Glutamatergic neuron (in vitro differentiated cells): ENCODE measurements at regions not wholly inside any gene's neighbourhood (a gene's known extent, or its start where the extent isn't known, plus 50 kb on each side); places are given as distances from the start of the nearest gene placed in this dataset.
"Not testable (repeated sequence)": the region's sequence is repeated elsewhere in the genome, so short reads cannot be mapped to it uniquely, and the experiment has no call there.

Experiments used
- DNase-seq: peaks from one replicate; pipeline ENCODE4 v3.0.0; 2022
- H3K27ac Mint-ChIP-seq: one replicate; pipeline ENCODE4 v1.8.0; 2020; ENCODE audit warnings: mild to moderate bottlenecking, mixed read lengths, inconsistent platforms; ENCODE audit not compliant: unreplicated experiment
- H3K27me3 Mint-ChIP-seq: one replicate; pipeline ENCODE4 v1.8.0; 2020; ENCODE audit warnings: mild to moderate bottlenecking, moderate library complexity, mixed read lengths, inconsistent platforms; ENCODE audit not compliant: unreplicated experiment
- H3K36me3 Mint-ChIP-seq: one replicate; pipeline ENCODE4 v1.8.0; 2020; ENCODE audit warnings: mild to moderate bottlenecking, mixed read lengths, inconsistent platforms; ENCODE audit not compliant: unreplicated experiment
- H3K4me1 Mint-ChIP-seq: one replicate; pipeline ENCODE4 v1.8.0; 2020; ENCODE audit warnings: mild to moderate bottlenecking, low read depth, mixed read lengths, inconsistent platforms; ENCODE audit not compliant: unreplicated experiment
- H3K4me3 Mint-ChIP-seq: one replicate; pipeline ENCODE4 v1.8.0; 2020; ENCODE audit warnings: mild to moderate bottlenecking, mixed read lengths, inconsistent platforms; ENCODE audit not compliant: unreplicated experiment
- H3K9me3 Mint-ChIP-seq: one replicate; pipeline ENCODE4 v1.8.0; 2020; ENCODE audit warnings: mild to moderate bottlenecking, moderate library complexity, mixed read lengths, inconsistent platforms; ENCODE audit not compliant: unreplicated experiment
- CTCF ChIP-seq: fragments of 200-600 bp; sonication (generic); IDR thresholded peaks from one replicate; pipeline ENCODE4 v1.5.0; 2021; ENCODE audit not compliant: partially characterized antibody, unreplicated experiment

DNA sequence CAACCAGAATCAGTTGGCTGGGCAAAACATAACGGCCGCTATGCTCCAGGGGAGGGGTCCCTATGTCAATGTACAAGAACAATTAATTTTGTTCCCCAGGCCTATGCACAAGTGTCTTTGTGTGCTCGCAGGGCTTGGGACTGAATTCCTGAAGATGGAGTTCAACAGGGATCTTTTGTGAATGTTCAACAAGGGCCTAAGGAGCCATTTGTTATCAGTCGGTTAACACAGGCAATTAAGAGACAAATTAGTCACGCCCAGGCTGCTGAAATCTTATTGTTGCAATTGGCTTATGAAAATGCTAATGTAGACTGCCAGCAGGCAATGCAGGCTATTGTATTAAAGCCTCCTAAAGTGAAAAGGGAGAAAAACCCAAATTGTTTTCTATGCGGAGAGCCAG is 117.5 kb downstream of the ZNF429 start:
- peaks cover 19% of the 10 kb centered on the region for H3K36me3 Mint-ChIP-seq
- H3K4me3 Mint-ChIP-seq = no peak overlapping the region
- DNase-seq = no peak
- H3K4me1 Mint-ChIP-seq = no peaks in the 10 kb centered on the region
- H3K27me3 Mint-ChIP-seq = no peaks in the 10 kb centered on the region
- no peak overlapping the region for H3K27ac Mint-ChIP-seq
- TF ChIP-seq CTCF = no peak
- H3K9me3 Mint-ChIP-seq = peaks cover 7% of the 10 kb centered on the region

DNA sequence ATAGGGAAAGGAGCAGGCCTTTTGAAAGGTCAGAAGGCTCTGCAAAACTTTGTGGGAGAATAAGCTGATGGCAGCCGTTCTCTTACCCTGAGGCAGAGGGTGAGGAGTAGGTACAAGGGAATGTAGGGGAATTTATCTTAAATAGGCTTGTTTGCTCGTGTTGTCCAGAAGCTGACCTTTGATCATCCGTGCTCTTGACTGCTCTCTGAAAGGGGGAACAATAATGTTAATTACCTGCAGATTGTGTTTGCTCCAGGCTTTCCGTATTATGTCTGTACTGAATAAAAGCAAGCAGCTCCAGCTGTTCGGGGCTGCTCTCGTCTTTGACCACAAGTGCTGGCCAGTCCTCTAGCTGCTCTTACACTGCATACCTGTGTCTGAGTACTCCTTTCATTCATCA is 116.3 kb downstream of the ZNF429 start:
- Mint-ChIP-seq H3K4me3 (no peak overlapping the region), H3K36me3 (peaks cover 22% of the 10 kb centered on the region), H3K4me1 (no peaks in the 10 kb centered on the region), H3K9me3 (peaks cover 8% of the 10 kb centered on the region), H3K27ac (no peak overlapping the region), H3K27me3 (peaks cover 2% of the 10 kb centered on the region)
- DNase-seq = no peak
- no peak for TF ChIP-seq CTCF

GRCh38 chr19:21617740-21618339 is 112.4 kb downstream of the ZNF429 start:
- no peak for TF ChIP-seq CTCF
- Mint-ChIP-seq H3K27ac (no peak overlapping the region), H3K4me1 (no peaks in the 10 kb centered on the region), H3K4me3 (no peak overlapping the region), H3K9me3 (peaks cover 10% of the 10 kb centered on the region), H3K36me3 (peaks cover 14% of the 10 kb centered on the region), H3K27me3 (peaks cover 2% of the 10 kb centered on the region)
- no peak for DNase-seq

DNA sequence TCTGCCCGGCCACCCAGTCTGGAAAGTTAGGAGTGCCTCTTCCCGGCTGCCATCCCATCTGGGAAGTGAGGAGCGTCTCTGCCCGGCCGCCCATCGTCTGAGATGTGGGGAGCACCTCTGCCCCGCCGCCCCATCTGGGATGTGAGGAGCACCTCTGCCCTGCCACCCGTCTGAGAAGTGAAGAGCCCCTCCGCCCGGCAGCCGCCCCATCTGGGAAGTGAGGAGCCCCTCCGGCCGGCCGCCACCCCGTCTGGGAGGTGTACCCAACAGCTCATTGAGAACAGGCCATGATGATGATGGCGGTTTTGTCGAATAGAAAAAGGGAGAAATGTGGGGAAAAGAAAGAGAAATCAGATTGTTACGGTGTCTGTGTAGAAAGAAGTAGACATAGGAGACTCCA is 109.4 kb downstream of the ZNF429 start:
- H3K4me1 Mint-ChIP-seq, H3K4me3 Mint-ChIP-seq, H3K27ac Mint-ChIP-seq, H3K9me3 Mint-ChIP-seq, DNase-seq, H3K27me3 Mint-ChIP-seq: not testable (repeated sequence)
- peaks cover 19% of the 10 kb centered on the region for H3K36me3 Mint-ChIP-seq

DNA sequence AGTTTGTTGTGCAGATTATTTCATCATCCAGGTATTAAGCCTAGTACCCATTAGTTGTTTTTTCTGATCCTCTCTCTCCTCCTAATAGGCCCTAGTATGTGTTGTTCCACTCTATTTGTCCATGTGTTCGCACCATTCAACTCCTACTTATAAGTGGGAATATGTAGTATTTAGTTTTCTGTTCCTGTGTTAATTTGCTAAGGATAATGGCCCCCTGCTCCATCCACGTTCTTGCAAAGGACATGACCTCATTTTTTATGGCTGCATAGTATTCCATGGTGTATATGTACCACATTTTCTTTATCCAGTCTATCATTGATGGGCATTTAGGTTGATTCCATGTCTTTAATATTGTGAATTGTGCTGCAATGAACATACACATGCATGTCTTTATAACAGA is 107.8 kb downstream of the ZNF429 start:
- not testable (repeated sequence) for DNase-seq, H3K4me1 Mint-ChIP-seq, H3K27ac Mint-ChIP-seq, H3K4me3 Mint-ChIP-seq, H3K9me3 Mint-ChIP-seq, H3K27me3 Mint-ChIP-seq
- H3K36me3 Mint-ChIP-seq = peaks cover 16% of the 10 kb centered on the region

GRCh38 chr19:21612403-21612872 is 107.0 kb downstream of the ZNF429 start:
- Mint-ChIP-seq H3K4me3 (no peak overlapping the region), H3K9me3 (peaks cover 6% of the 10 kb centered on the region), H3K27ac (no peak overlapping the region), H3K4me1 (no peaks in the 10 kb centered on the region), H3K27me3 (peaks cover 1% of the 10 kb centered on the region), H3K36me3 (peaks cover 10% of the 10 kb centered on the region)
- no peak for DNase-seq
- TF ChIP-seq CTCF = no peak
